Suprapubic skin (tissue), 4 donors: ENCODE measurements at regions not wholly inside any gene's neighbourhood (a gene's known extent, or its start where the extent isn't known, plus 50 kb on each side); places are given as distances from the start of the nearest gene placed in this dataset.

Source experiments
- EP300 ChIP-seq: sonication (generic); formaldehyde crosslinking; IDR thresholded peaks from one replicate; pipeline ENCODE4 v1.6.1; 2017; ENCODE audit warnings: antibody characterized with exemption
- POLR2AphosphoS5 ChIP-seq, 3 donors: sonication (generic); formaldehyde crosslinking; IDR thresholded peaks; one replicate each; pipeline ENCODE4 v1.6.1; 2017; ENCODE audit warnings: antibody characterized with exemption in 3 of 3
- TF ChIP-seq, protein P1 (sequence below), 2 donors: fragments of 200-600 bp in 1 of 2; fragments of 450-650 bp in 1 of 2; sonication (generic) in 1 of 2; IDR thresholded peaks; one replicate each; pipeline ENCODE4 v1.5.1; 2016 to 2019; ENCODE audit warnings: antibody characterized with exemption in 2 of 2, mild to moderate bottlenecking in 1 of 2, moderate library complexity in 1 of 2

DNA sequence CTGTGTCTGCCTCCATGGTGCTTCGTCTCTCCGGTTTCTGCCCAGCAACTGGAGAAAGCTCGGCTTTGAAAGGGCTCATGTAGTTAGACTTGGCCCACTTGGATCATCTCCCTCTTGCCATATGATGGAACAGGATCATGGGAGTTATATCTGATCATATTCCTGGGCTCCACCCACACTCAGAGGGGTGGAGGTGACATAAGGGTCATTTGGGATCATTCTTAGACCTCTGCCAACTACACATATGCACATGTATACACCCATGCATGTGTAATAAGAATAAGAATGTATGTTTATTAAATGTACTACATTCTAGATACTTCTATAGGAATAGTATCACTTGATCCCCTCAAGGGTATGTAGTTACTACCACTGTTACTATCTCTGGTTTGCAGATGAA lies 74.1 kb upstream of the WNT4 start:
- TF ChIP-seq, protein P1, sequence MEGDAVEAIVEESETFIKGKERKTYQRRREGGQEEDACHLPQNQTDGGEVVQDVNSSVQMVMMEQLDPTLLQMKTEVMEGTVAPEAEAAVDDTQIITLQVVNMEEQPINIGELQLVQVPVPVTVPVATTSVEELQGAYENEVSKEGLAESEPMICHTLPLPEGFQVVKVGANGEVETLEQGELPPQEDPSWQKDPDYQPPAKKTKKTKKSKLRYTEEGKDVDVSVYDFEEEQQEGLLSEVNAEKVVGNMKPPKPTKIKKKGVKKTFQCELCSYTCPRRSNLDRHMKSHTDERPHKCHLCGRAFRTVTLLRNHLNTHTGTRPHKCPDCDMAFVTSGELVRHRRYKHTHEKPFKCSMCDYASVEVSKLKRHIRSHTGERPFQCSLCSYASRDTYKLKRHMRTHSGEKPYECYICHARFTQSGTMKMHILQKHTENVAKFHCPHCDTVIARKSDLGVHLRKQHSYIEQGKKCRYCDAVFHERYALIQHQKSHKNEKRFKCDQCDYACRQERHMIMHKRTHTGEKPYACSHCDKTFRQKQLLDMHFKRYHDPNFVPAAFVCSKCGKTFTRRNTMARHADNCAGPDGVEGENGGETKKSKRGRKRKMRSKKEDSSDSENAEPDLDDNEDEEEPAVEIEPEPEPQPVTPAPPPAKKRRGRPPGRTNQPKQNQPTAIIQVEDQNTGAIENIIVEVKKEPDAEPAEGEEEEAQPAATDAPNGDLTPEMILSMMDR (IDR thresholded peaks at IDR 0.05) = no peak
- TF ChIP-seq EP300 = no peak
- no peak for TF ChIP-seq POLR2AphosphoS5 (IDR thresholded peaks at IDR 0.05)
